CD4-positive, alpha-beta T cell treated with Interleukin-4 for 1 hour (primary cell): ENCODE measurements at regions not wholly inside any gene's neighbourhood (a gene's known extent, or its start where the extent isn't known, plus 50 kb on each side); places are given as distances from the start of the nearest gene placed in this dataset.

Source experiments
- DNase-seq, 2 donors: peaks; one replicate each; pipeline ENCODE4 v3.0.0-alpha.2; 2020 to 2022

GRCh38 chr11:76276046-76276780 lies 69.9 kb upstream of the WNT11 start:
- no peak for DNase-seq

GRCh38 chr11:76275446-76275845 lies 69.1 kb upstream of the WNT11 start:
- no peak for DNase-seq

GRCh38 chr11:76271068-76271467 lies 64.8 kb upstream of the WNT11 start:
- DNase-seq, result no peak

GRCh38 chr11:76270389-76270788 lies 64.1 kb upstream of the WNT11 start:
- DNase-seq, result no peak

- DNase-seq, result no peak
These were observed 63.5 kb upstream of the WNT11 start for GRCh38 chr11:76269661-76270261.

GRCh38 chr11:76269247-76269646 lies 62.9 kb upstream of the WNT11 start:
- DNase-seq, result no peak

- no peak for DNase-seq
These were observed 62.2 kb upstream of the WNT11 start for GRCh38 chr11:76268498-76268897.

GRCh38 chr11:76267556-76267955 lies 61.3 kb upstream of the WNT11 start:
- DNase-seq, result no peak

- DNase-seq, result no peak
These were observed 60.2 kb upstream of the WNT11 start for GRCh38 chr11:76266286-76267100.

GRCh38 chr11:76265771-76266241 lies 59.5 kb upstream of the WNT11 start:
- DNase-seq, result no peak

GRCh38 chr11:76263657-76264056 lies 57.4 kb upstream of the WNT11 start:
- no peak for DNase-seq

GRCh38 chr11:76263166-76263565 lies 56.9 kb upstream of the WNT11 start:
- DNase-seq, result no peak

GRCh38 chr11:76260296-76260925 lies 54.1 kb upstream of the WNT11 start:
- DNase-seq, result no peak

GRCh38 chr11:76259299-76259908 lies 53.1 kb upstream of the WNT11 start:
- DNase-seq, result no peak

- DNase-seq, result no peak
These were observed 50.9 kb upstream of the WNT11 start for GRCh38 chr11:76257074-76257719.

GRCh38 chr11:76256448-76256847 lies 50.1 kb upstream of the WNT11 start:
- DNase-seq, result no peak
